K562 (cell line): ENCODE measurements at regions not wholly inside any gene's neighbourhood (a gene's known extent, or its start where the extent isn't known, plus 50 kb on each side); places are given as distances from the start of the nearest gene placed in this dataset.

Source experiments
- ATAC-seq: fragments of 200-7000 bp; cut with Tn5 transposase; 3 replicates; pipeline ENCODE4 v1.9.1; 2020; ENCODE audit warnings: moderate library complexity
- BruUV-seq: library from RNA; stranded (reverse); fragments of 400-500 nt; replicated peaks from 2 replicates; lab custom pipeline; 2021; lab: Mats Ljungman, UMichigan
- CTCF ChIA-PET: fragments of 300-600 bp; formaldehyde crosslinking; extraction: SDS; loops from one replicate; lab custom pipeline; 2021; ENCODE audit warnings: low intra/inter-chr PET ratio; lab: Yijun Ruan, JAX
- POLR2A ChIA-PET: fragments of 300-600, 350-650 bp; sonication (Branson Sonifier 250); formaldehyde crosslinking; extraction: SDS; loops from one replicate; lab custom pipeline; 2021; ENCODE audit warnings: antibody characterized with exemption, inconsistent platforms; lab: Yijun Ruan, JAX
- DNase-seq, 4 experiments: peaks; one replicate each; pipeline versions ENCODE4 v3.0.0 to v3.0.0-alpha.2; 2011 to 2018; ENCODE audit warnings: low spot score in 3 of 4, mixed read lengths in 3 of 4; ENCODE audit errors: extremely low read depth in 1 of 4
- FAIRE-seq: peaks from 2 replicates; lab custom pipeline; 2011; peaks lifted over from hg19 to GRCh38; lab: Jason Lieb, UNC
- H2AFZ ChIP-seq: 2 replicates; pipeline ENCODE4 v1.6.0; 2011; ENCODE audit warnings: low read depth, low read length, control low read depth, inconsistent platforms
- H3K27ac ChIP-seq: fragments of 200-600 bp; 3 replicates; pipeline ENCODE4 v1.8.0; 2011; ENCODE audit warnings: low read depth, mild to moderate bottlenecking, control low read depth, inconsistent platforms, low read length, moderate library complexity, mixed read lengths; ENCODE audit errors: extremely low read depth
- H3K27me3 ChIP-seq, 2 experiments: fragments of 300-600 bp in 1 of 2; 2 replicates in 1 of 2; 3 replicates in 1 of 2; pipeline versions ENCODE4 v1.6.0 to v1.8.0; 2011; ENCODE audit warnings: inconsistent platforms in 2 of 2, low read length in 2 of 2, mild to moderate bottlenecking in 1 of 2, mixed read lengths in 1 of 2, moderate library complexity in 1 of 2; ENCODE audit not compliant: control insufficient read depth in 2 of 2, insufficient read depth in 2 of 2
- H3K36me3 ChIP-seq: fragments of 300-600 bp; 3 replicates; pipeline ENCODE4 v1.8.0; 2011; ENCODE audit warnings: mild to moderate bottlenecking, low read length, inconsistent platforms; ENCODE audit not compliant: control insufficient read depth, insufficient read depth
- H3K4me1 ChIP-seq, 2 experiments: fragments of 200-600 bp in 1 of 2; replicated peaks in 1 of 2; 2 replicates in 1 of 2; 3 replicates in 1 of 2; pipeline versions ENCODE4 v1.5.1 to v1.8.0; 2011; ENCODE audit warnings: inconsistent platforms in 2 of 2, low read length in 2 of 2, mild to moderate bottlenecking in 1 of 2, mixed read lengths in 1 of 2, moderate library complexity in 1 of 2; ENCODE audit not compliant: control insufficient read depth in 2 of 2, insufficient read depth in 2 of 2
- H3K4me2 ChIP-seq: 2 replicates; pipeline ENCODE4 v1.6.1; 2011; ENCODE audit warnings: low read length, control low read depth, inconsistent platforms, mixed read lengths; ENCODE audit not compliant: insufficient read depth
- H3K4me3 ChIP-seq: fragments of 200-600 bp; sonication (generic), shearing (Covaris generic); 2 replicates; pipeline ENCODE4 v1.5.1; 2016; ENCODE audit warnings: control low read depth, inconsistent platforms
- H3K79me2 ChIP-seq: fragments of 200-600 bp; 3 replicates; pipeline ENCODE4 v1.8.0; 2011; ENCODE audit warnings: low read length, inconsistent platforms; ENCODE audit not compliant: control insufficient read depth, insufficient read depth
- H3K9ac ChIP-seq, 2 experiments: 2 replicates each; pipeline versions ENCODE4 v1.6.0 to v1.6.1; 2011; ENCODE audit warnings: low read depth in 2 of 2, low read length in 2 of 2, control low read depth in 1 of 2, inconsistent platforms in 1 of 2, mild to moderate bottlenecking in 1 of 2, mixed read lengths in 1 of 2; ENCODE audit not compliant: insufficient read depth in 1 of 2
- H3K9me1 ChIP-seq: one replicate; pipeline ENCODE4 v1.6.0; 2011; ENCODE audit warnings: inconsistent platforms, mild to moderate bottlenecking, low read length, moderate library complexity; ENCODE audit not compliant: control insufficient read depth, insufficient read depth
- H3K9me3 ChIP-seq: replicated peaks from 2 replicates; pipeline ENCODE4 v1.5.1; 2011; ENCODE audit warnings: low read depth, low read length, inconsistent platforms; ENCODE audit not compliant: control insufficient read depth, insufficient read depth
- H4K20me1 ChIP-seq: replicated peaks from 2 replicates; pipeline ENCODE4 v1.6.1; 2011; ENCODE audit warnings: low read length, inconsistent platforms, mixed read lengths; ENCODE audit not compliant: control insufficient read depth, insufficient read depth
- GABPB1 ChIP-seq: sonication (generic); formaldehyde crosslinking; IDR thresholded peaks from 2 replicates; pipeline ENCODE4 v1.8.0; 2022; ENCODE audit warnings: mild to moderate bottlenecking, missing genetic modification reagents
- HNRNPL ChIP-seq: fragments of 200-400 bp; formaldehyde crosslinking; IDR thresholded peaks from 2 replicates; pipeline ENCODE4 v1.6.1; 2017; ENCODE audit warnings: low read depth, mild to moderate bottlenecking, low read length
- NFE2 ChIP-seq: IDR thresholded peaks from 2 replicates; pipeline ENCODE4 v1.6.1; 2014; ENCODE audit warnings: antibody characterized with exemption, low read depth
- OTX1 ChIP-seq: fragments of 450-650 bp; formaldehyde crosslinking; IDR thresholded peaks from 2 replicates; pipeline ENCODE4 v1.4.0; 2022; ENCODE audit warnings: mild to moderate bottlenecking
- PHB ChIP-seq: fragments of 250-450 bp; sonication (Bioruptor Pico); IDR thresholded peaks from 2 replicates; pipeline ENCODE4 v1.5.0; 2021
- SP2 ChIP-seq: IDR thresholded peaks from 2 replicates; pipeline ENCODE4 v1.6.1; 2011; ENCODE audit warnings: mild to moderate bottlenecking, low read depth, low read length, moderate library complexity; ENCODE audit not compliant: poor library complexity, severe bottlenecking; ENCODE audit errors: extremely low read depth
- ZNF232 ChIP-seq: sonication (generic); formaldehyde crosslinking; IDR thresholded peaks from 2 replicates; pipeline ENCODE4 v1.8.0; 2022; ENCODE audit warnings: mild to moderate bottlenecking, missing genetic modification reagents
- WGBS: fragments of 100-300 bp; shearing (Covaris generic); methylation state at CpG from one replicate; pipeline ENCODE4 v1.1.6; 2016; ENCODE audit warnings: low coverage, mixed read lengths; ENCODE audit not compliant: insufficient coverage; ENCODE audit errors: missing lambda C conversion rate; 5-methylcytosine and 5-hydroxymethylcytosine counted together
- in situ Hi-C: fragments of 300-500 bp; cut with MboI; formaldehyde crosslinking; loops from 4 replicates; pipeline ENCODE4 v1.15.0; 2018; ENCODE audit warnings: inconsistent platforms, mixed read lengths
- intact Hi-C: fragments of 100-400 bp; cut with micrococcal nuclease; formaldehyde crosslinking; loops from 2 replicates; pipeline ENCODE4 v1.14.2; 2022

- no peak overlapping the region for H3K4me2 ChIP-seq
- no peak overlapping the region for H3K9ac ChIP-seq
- H2AFZ ChIP-seq, result no peak overlapping the region
- in situ Hi-C loops (no loop called here), intact Hi-C loops (no loop called here)
- H3K27me3 ChIP-seq, result no peaks in the 10 kb centered on the region
- TF ChIP-seq PHB (CRISPR knock-in tag), result no peak
- TF ChIP-seq NFE2, result no peak
- no peak for TF ChIP-seq HNRNPL
- no peak for TF ChIP-seq GABPB1 (CRISPR knock-in tag)
- no peak for TF ChIP-seq SP2
- TF ChIP-seq OTX1, result no peak
- ATAC-seq (no peak), DNase-seq (no peak), FAIRE-seq (no peak)
- no peaks in the 10 kb centered on the region for H3K79me2 ChIP-seq
- H3K27ac ChIP-seq, result no peak overlapping the region
- BruUV-seq, result no TSS peak
- no peaks in the 10 kb centered on the region for H3K9me1 ChIP-seq
- H4K20me1 ChIP-seq, result no peaks in the 10 kb centered on the region
- no peaks in the 10 kb centered on the region for H3K9me3 ChIP-seq
- no peaks in the 10 kb centered on the region for H3K36me3 ChIP-seq
- CTCF ChIA-PET, result no interaction called here
- H3K4me1 ChIP-seq, result no peaks in the 10 kb centered on the region
- whole genome bisulfite sequencing, result 0% methylated on average over 1 of the region's 1 CpG
- H3K4me3 ChIP-seq, result no peak overlapping the region
- POLR2A ChIA-PET, result interaction anchor here (0.8 kb wide), 1 partner anchor 14 kb away, joined by 4 read pairs; no protein-coding TSS in a partner anchor
These were observed 543.8 kb upstream of the DIAPH2 start for GRCh38 chrX:96140796-96141195.

DNA sequence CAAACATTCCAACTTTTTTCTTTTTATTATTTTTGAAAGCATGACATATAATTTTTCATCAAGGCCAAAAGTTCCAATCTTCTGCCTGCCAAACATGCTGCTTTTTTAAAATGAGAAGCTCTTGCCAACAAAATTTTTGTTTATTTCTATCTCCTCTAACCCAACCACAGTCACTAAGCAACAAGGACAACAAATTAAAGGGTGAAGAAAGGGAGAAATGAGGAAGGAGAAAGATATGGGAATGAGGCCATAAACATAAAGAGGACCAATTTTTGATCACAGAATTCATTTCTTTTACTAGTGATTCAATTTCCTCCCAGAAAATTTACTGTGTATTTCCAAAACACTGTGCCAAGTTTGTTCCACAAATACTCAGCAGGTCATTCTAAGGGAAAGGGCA, 537.0 kb upstream of the DIAPH2 start:
- H3K4me1 ChIP-seq, result no peaks in the 10 kb centered on the region
- no peak overlapping the region for H3K9ac ChIP-seq
- ChIA-PET CTCF (no interaction called here), POLR2A (no interaction called here)
- H3K4me2 ChIP-seq, result no peak overlapping the region
- no peaks in the 10 kb centered on the region for H3K27me3 ChIP-seq
- no peaks in the 10 kb centered on the region for H3K9me1 ChIP-seq
- in situ Hi-C loops (no loop called here), intact Hi-C loops (no loop called here)
- no peak for ATAC-seq
- no peaks in the 10 kb centered on the region for H3K9me3 ChIP-seq
- H3K27ac ChIP-seq, result no peak overlapping the region
- H3K4me3 ChIP-seq, result no peak overlapping the region
- FAIRE-seq, result no peak
- H3K36me3 ChIP-seq, result no peaks in the 10 kb centered on the region
- no peaks in the 10 kb centered on the region for H4K20me1 ChIP-seq
- DNase-seq, result no peak
- no peak overlapping the region for H2AFZ ChIP-seq
- no TSS peak for BruUV-seq
- no peak for TF ChIP-seq ZNF232 (CRISPR knock-in tag)
- H3K79me2 ChIP-seq, result no peaks in the 10 kb centered on the region
